Peyer's patch (tissue), 4 donors: ENCODE measurements at regions not wholly inside any gene's neighbourhood (a gene's known extent, or its start where the extent isn't known, plus 50 kb on each side); places are given as distances from the start of the nearest gene placed in this dataset.

Experiments
- DNase-seq, 3 donors: peaks; one replicate each; pipeline ENCODE4 v3.0.0-alpha.2; 2017 to 2019
- H3K27ac ChIP-seq, 4 donors: fragments of 200-600 bp; sonication (generic); one replicate each; pipeline ENCODE4 v1.5.1; 2016 to 2019
- H3K27me3 ChIP-seq, 2 donors: fragments of 200-600 bp; sonication (generic); one replicate each; pipeline ENCODE4 v1.5.1; 2019
- H3K36me3 ChIP-seq, 3 donors: fragments of 200-600 bp; sonication (generic); one replicate each; pipeline ENCODE4 v1.5.1; 2016 to 2019
- H3K4me1 ChIP-seq, 4 donors: fragments of 200-600 bp; sonication (generic); one replicate each; pipeline ENCODE4 v1.5.1; 2016 to 2019
- H3K4me3 ChIP-seq, 4 donors: fragments of 200-600 bp; sonication (generic); 1 replicate in 3 of 4; 2 replicates in 1 of 4; pipeline ENCODE4 v1.5.1; 2016 to 2019; ENCODE audit warnings: mild to moderate bottlenecking in 1 of 4
- H3K9me3 ChIP-seq, 4 donors: fragments of 200-600 bp; sonication (generic); one replicate each; pipeline ENCODE4 v1.5.1; 2016 to 2019; ENCODE audit warnings: mild to moderate bottlenecking in 1 of 4
- POLR2A ChIP-seq, 2 donors: fragments of 450-650 bp; IDR thresholded peaks; one replicate each; pipeline ENCODE4 v1.5.1; 2017; ENCODE audit warnings: antibody characterized with exemption in 2 of 2, mild to moderate bottlenecking in 2 of 2, moderate library complexity in 2 of 2
- TF ChIP-seq, protein P1 (sequence below), 6 experiments: fragments of 450-650 bp in 4 of 6; fragments of 200-600 bp in 2 of 6; sonication (generic) in 1 of 6; IDR thresholded peaks; one replicate each; pipeline ENCODE4 v1.5.1; 2017 to 2019; ENCODE audit warnings: antibody characterized with exemption in 6 of 6, mild to moderate bottlenecking in 3 of 6, moderate library complexity in 1 of 6

DNA sequence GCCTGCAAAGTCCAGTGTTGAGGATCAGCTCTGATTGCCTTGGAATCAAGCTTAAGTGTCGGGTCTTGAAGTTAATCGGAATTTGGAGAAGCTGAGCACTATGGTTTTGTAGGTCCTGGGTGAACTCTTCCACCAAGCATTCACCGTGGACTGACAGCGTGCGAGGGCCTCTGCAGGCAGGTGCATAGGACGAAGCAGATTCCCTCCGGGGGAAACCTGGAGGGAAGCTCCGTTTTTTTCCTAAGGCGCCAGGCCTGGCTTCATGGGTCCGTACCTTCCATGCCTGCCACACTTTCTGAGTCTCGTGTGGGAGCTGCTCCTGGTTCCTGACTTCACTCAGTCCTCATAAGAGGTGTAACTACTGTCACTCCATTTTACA is 170.1 kb downstream of the CRYBB2 start:
- no peaks in the 10 kb centered on the region for H3K36me3 ChIP-seq
- no peak for TF ChIP-seq POLR2A (IDR thresholded peaks at IDR 0.05)
- TF ChIP-seq, protein P1, sequence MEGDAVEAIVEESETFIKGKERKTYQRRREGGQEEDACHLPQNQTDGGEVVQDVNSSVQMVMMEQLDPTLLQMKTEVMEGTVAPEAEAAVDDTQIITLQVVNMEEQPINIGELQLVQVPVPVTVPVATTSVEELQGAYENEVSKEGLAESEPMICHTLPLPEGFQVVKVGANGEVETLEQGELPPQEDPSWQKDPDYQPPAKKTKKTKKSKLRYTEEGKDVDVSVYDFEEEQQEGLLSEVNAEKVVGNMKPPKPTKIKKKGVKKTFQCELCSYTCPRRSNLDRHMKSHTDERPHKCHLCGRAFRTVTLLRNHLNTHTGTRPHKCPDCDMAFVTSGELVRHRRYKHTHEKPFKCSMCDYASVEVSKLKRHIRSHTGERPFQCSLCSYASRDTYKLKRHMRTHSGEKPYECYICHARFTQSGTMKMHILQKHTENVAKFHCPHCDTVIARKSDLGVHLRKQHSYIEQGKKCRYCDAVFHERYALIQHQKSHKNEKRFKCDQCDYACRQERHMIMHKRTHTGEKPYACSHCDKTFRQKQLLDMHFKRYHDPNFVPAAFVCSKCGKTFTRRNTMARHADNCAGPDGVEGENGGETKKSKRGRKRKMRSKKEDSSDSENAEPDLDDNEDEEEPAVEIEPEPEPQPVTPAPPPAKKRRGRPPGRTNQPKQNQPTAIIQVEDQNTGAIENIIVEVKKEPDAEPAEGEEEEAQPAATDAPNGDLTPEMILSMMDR (IDR thresholded peaks at IDR 0.05) = no peak
- H3K9me3 ChIP-seq = no peaks in the 10 kb centered on the region
- no peaks in the 10 kb centered on the region for H3K27me3 ChIP-seq
- DNase-seq = no peak
- no peak overlapping the region for H3K27ac ChIP-seq
- peaks cover 0 to 27% (median 4%) of the 10 kb centered on the region in 4 donors for H3K4me1 ChIP-seq
- no peak overlapping the region for H3K4me3 ChIP-seq

DNA sequence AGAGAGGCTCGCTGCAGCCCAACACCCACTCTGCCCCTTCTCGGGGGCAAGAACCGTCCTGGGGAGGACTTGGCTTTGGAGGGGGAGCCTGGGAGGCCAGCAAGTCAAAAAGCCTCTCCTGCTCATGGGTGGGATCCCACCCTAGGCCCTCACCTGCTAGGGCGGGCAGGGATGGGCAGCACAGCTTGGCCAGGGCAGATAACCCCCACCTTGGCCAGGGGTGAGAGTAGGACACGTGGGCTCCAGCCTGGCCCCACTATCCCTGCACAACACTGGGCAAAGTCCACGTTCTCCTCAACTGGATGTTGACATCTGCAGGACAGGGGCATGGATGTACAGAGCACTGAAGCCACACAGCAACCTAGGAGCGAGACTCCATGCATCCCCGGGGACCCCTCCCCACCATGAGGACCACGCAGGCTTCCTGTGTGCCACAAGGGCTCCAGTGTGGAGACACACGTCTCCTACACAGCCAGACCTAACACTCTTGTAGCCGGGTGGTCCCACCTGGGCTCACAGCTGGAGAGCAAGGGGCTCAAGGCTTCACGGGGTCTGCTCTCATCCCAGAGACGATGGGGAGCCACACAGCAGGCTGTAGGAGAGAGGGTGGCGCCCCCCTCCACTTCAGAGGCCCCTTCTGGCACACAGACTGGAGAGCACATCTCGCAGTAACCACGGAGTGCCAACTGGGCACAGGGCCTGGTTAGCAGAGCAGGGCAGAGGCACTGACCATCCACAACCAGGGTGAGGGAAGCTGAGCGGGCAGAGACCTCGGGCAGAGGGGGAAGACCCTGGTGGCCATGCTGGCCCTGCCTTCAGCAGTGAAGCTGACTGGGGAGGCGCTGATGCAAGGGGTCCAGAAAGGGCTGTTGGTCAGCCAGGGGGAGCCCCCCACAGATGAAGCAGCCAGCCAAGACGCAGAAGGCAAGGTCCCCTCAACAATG is 171.1 kb downstream of the CRYBB2 start:
- peaks cover 0 to 27% (median 4%) of the 10 kb centered on the region in 4 donors for H3K4me1 ChIP-seq
- TF ChIP-seq POLR2A (IDR thresholded peaks at IDR 0.05) = no peak
- TF ChIP-seq, protein P1 (IDR thresholded peaks at IDR 0.05) = no peak

DNA sequence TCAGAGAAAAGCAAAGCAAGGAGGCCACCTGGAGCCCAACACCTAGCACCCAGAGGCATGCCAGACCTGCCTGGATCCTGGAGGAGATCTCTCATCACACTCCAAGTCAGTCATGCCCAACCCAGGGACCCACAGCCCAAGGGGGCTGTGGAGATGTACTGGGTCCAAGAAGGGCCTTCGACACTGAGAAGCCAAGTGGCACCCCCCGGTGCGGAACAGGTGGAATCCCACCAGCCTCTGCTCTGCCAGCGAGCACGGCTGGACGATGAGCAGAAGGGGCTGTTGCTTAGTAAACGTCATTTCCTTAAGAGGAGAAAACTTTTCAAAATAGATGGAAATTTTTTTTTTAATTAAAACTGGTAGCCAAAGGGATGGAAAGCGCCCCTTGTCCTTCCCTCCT is 171.9 kb upstream of the GRK3 start:
- no peaks in the 10 kb centered on the region for H3K36me3 ChIP-seq
- no peaks in the 10 kb centered on the region for H3K27me3 ChIP-seq
- no peaks in the 10 kb centered on the region for H3K9me3 ChIP-seq
- H3K4me3 ChIP-seq = no peak overlapping the region
- no peak for DNase-seq
- no peak overlapping the region for H3K27ac ChIP-seq
- peaks cover 0 to 39% (median 4%) of the 10 kb centered on the region in 4 donors for H3K4me1 ChIP-seq
- TF ChIP-seq POLR2A (IDR thresholded peaks at IDR 0.05) = no peak
- TF ChIP-seq, protein P1 (IDR thresholded peaks at IDR 0.05) = no peak

More for the DNA sequence above, 171.1 kb downstream of the CRYBB2 start:
- no peak for DNase-seq
- H3K9me3 ChIP-seq = no peaks in the 10 kb centered on the region
- H3K27me3 ChIP-seq = no peaks in the 10 kb centered on the region
- H3K4me3 ChIP-seq = no peak overlapping the region
- no peaks in the 10 kb centered on the region for H3K36me3 ChIP-seq
- H3K27ac ChIP-seq = no peak overlapping the region

DNA sequence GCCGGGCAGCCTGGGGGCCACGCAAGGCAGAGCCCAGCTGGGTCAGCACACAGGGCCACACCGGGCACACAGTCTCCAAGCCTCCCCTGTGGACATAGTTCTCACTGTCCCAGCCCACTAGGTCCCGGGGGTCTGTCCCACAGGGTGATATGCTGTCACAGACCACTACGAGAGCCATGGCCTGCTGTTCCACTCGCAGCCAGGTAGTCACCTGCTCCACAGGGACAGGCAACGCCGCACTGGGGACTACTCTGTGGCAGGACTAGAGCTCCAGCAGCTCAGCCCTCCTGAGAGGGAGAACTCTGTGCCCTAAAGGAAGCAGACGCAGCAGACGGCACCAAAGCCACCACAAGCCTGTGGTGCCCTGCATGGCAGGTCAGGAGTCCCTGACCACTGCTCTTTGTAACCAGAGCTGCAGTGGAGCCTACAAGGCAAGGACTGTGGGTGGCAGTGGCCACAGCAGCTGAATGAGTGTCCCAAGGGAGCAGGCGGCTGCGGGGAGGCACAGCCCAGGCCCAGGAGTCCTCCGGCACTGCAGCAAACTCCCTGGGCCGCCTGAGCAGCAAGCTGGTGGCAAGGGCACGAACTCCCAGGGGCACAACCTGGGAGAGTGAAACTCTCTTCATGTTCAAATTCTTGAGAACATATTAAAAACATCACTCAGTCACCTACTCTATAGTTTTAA is 171.2 kb upstream of the GRK3 start:
- no peak for DNase-seq
- Histone ChIP-seq H3K9me3 (no peaks in the 10 kb centered on the region), H3K4me3 (no peak overlapping the region), H3K36me3 (no peaks in the 10 kb centered on the region), H3K4me1 (peaks cover 0 to 46% (median 7%) of the 10 kb centered on the region in 4 donors), H3K27ac (no peak overlapping the region), H3K27me3 (no peaks in the 10 kb centered on the region)
- no peak for TF ChIP-seq POLR2A (IDR thresholded peaks at IDR 0.05)

DNA sequence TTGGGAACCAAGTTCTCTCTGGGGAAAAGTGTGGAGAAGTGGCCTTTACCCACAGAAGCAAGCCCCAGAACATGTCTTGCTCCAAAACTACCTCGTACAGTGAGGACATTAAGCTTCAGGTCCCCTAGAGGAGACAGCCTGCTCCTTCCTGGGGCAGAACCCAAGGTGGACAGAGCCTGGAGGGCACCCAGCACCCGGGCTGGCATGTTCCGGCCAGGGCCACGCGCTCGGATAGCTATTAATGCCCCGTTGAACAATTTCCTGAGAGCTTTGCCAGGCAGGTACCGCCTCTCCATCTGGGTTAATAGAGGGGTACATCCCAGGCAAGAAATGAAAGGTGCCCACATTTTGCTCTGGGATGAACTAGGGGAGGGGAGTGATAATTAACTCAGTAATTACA is 169.0 kb upstream of the GRK3 start:
- H3K36me3 ChIP-seq = no peaks in the 10 kb centered on the region

More for the DNA sequence above, 169.0 kb upstream of the GRK3 start:
- no peaks in the 10 kb centered on the region for H3K27me3 ChIP-seq
- H3K9me3 ChIP-seq = no peaks in the 10 kb centered on the region
- TF ChIP-seq, protein P1 (IDR thresholded peaks at IDR 0.05) = no peak
- no peak for TF ChIP-seq POLR2A (IDR thresholded peaks at IDR 0.05)
- no peak for DNase-seq
- H3K4me1 ChIP-seq = peaks cover 0 to 36% (median 8%) of the 10 kb centered on the region in 4 donors
- no peak overlapping the region for H3K27ac ChIP-seq
- no peak overlapping the region for H3K4me3 ChIP-seq
